ENCODE measurements at regions not wholly inside any gene's neighbourhood (a gene's known extent, or its start where the extent isn't known, plus 50 kb on each side); places are given as distances from the start of the nearest gene placed in this dataset.

DNA sequence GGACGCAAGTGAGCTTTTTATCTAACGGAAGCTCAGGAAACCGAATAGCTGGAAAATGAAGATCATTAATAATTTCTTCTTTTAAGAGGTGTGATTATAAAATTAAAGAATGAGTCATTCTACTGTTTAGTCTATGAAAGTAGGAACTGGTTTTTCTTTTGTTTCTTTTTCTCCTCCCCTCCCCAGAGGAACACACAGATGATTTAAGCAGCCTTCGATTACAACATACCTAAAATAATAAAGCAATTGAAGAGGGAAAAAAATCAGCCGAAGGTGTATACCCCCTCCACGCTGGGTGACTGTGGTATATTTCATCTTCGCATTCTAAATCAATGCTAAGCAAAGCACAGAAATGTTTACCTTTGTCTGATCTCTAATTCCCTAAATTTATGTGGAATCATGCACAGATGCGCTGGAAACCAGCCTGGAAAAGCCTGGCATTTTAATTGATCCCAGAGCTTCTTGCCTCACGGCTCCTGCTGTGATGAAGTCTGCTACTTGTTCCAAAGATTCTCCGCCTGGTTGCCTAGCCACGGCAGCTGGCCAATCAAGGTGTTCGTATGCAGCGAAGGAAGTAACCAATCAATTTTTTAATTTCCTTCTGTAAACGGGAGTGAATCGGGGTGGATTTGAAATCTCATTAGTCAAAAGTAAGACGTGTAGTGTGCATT is 133.9 kb downstream of the FANCF start:
- DNase-seq: peak; percentile 99

DNA sequence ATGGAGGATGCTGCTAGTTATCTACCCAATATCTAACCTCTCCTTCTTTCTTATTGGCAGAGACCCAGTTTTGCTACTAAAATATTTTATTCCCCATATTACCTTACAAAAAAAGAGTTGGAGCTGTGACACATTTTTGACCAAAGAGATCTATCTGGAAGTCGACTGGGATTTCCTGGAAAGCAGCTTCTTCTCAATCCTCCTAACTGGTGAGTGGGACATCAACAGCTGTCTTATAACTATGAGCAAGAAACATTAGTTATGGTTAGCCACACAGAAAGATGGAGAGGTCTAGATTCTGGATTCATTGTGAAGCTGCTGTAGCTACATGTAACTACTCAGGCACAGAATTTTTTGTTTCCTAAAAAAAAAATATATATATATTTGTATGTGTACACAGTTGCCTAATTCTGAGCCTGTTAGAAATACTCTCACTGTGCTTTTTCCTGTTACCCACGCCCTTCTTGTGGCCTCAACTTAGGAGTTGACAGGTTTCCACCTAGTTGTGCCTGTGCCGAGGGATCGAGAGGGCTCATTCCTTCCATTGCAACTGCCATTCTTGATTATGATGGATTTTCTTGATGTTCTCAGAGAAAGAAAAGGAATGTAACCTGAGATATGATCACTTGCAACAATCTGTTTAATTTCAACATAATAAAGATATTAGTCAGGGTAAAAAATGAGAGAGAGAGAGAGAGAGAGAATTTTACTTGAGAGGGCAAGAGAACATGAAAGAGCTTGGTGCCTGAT is 142.0 kb downstream of the SLC17A6 start:
- DNase-seq: peak; percentile 69

DNA sequence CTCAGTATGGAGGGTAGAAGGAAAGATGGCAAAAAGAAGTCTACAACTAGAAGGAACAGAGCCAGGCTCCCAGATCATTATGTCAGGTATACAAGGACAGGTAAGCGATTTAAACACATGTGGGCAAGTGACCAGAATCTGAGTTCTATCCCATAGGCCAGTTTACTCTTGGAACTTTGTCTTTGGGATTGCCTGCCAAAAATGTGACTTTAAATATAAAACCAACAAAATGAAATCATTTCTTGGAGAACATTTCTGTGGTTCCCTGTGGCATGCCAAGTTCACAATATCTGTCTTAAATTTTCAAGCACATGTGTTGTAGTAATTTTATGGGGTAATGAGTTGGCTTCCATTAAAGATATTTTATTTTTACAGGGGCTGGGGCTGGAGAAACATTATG is 141.0 kb downstream of the SLC17A6 start:
- DNase-seq: peak; percentile 86

DNA sequence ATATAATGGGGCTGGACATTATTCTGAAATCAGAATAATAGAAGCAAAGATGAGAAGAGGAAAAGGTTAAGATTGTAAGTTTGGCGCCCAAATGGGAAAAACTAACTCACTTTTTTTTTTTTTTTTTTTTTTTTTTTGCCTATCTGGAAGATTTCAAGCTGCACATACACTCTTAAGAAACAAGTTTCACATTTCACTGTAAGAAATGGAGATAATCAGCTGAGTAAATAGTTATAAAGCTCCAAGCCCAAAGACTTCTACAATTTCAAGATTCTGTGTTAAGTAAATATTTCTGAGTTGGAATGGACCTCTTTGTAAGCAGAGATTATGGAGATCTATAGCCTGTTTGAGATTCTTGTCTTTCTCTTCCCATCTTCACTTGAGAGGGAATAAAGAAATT is 140.0 kb downstream of the SLC17A6 start:
- no peak for DNase-seq

DNA sequence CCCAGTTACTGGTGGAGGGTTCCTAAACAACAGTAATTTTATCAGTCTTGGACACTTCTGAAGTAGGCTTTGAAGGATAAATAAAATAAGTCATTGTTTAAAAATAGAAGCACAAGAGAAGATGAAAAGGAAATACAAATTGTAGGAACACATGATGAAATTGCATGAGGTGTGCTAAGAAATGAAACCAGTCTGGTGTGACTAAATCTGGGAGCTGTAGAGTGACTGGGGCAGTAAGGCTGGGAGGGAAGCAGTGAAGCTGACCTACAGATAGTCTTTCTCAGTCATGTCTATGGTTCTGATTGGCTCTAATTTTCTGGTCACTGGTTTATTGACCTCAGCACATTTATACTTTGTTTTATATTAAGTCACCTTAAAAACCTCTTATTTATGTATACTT is 139.1 kb downstream of the SLC17A6 start:
- DNase-seq: peak; percentile 31

DNA sequence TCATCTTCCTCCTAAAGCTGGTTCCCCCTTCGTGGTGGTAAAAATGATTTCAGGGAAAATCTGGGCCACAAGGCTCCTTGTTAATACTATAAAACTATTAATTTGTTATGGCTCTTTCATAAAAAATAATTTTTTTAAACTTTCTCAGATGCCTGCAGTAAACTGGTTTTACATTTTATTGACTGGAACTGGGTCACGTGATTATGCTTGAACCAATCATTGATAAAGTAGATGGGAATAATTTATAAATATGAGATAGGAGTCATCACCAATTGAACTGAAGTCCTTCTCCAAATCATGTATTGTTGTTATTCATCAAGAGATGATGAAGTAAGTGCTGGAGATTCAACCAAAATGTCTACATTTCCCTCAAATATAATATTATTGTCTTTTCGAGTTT is 138.4 kb downstream of the SLC17A6 start:
- DNase-seq: no peak

DNA sequence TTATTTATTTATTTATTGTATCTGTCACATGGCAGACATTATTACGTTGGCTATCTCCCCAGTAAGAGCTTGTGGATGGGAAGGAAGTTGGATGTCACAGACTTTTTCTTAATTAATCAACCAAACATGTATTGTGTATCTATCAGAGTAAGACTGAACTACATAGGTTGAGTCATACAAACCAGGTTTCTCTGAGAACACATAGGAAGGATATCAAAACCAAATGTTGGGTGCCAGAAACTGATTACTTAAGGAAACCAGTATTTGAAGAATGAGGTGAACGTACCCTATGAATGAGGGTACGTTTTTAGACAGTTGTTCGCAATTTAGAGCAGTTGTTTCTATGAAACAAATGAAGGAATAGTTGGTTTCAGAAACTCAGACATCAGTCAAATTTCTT is 136.4 kb downstream of the SLC17A6 start:
- peak; percentile 77 for DNase-seq

DNA sequence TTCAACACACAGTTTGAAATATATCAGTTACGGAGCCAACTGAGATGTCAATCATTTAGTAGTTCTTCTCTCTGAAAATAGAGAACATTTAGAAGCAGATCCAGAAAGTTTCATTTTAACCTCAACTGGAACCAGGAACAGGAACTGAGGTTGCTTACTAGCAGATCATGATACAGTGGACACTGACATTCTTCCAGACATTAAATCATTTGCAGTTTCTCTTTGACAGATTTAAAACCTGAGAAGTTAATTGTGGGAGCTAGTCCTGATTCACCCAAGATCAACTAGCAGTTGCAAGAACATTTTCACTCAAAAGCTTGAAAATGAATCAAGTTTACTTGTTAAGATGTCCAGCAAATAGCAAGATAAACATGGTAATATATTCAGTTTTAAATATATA is 135.4 kb downstream of the SLC17A6 start:
- no peak for DNase-seq

DNA sequence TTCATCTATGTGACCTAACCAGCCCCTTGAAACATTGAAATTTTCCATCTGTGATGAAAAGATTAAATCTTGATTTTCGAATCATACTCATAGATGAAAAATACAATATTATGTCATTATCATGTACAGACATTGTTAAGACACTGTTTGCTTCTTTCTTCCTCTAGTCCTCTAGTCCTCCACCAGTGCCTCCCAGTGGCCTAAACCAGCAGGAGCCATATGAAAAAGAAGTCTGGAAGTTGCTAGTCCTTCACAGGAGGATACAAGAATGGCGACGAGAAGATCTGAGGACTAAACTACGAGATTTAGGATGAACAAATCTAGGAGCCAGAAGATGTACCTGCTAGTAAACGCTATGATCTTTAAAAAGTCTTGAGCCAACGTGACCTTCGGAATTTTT is 134.1 kb downstream of the SLC17A6 start:
- no peak for DNase-seq

DNA sequence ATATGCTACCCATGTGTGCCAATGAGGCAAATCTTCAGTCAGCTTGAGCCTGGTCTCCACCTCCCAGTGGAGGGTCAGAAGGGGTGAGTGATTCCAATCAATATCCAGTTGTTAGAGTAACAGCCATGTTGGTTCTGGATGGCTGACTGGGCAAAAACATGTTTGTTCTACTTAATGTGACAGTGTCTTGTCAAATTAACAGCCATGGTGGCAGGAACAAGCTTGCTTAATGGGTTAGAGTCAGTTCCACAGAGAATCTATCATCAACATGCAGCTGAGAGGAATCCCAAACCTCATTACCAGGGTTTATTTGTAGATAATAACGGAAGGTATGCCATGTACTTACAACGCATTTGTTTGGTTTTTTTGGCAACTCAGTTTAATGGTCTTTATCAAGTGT is 133.2 kb downstream of the SLC17A6 start:
- DNase-seq: no peak

DNA sequence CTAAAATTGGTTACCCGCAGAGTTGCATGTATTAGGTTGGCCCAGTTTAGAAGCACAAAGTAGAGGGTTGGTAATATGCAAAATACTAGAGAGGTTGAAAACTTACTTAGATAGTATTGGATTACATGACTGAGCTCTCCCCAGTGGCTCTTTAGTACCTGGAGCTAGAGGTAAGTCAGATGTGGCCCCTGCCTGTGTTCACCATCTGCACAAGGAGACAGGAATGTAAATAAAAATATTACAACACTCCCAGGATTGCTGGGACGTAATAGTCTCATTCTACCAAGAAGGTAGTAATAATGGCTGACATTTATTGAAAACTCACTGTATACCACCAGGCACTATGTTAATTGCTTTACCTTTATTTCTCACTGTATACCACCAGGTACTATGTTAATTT is 129.6 kb downstream of the SLC17A6 start:
- DNase-seq: no peak

DNA sequence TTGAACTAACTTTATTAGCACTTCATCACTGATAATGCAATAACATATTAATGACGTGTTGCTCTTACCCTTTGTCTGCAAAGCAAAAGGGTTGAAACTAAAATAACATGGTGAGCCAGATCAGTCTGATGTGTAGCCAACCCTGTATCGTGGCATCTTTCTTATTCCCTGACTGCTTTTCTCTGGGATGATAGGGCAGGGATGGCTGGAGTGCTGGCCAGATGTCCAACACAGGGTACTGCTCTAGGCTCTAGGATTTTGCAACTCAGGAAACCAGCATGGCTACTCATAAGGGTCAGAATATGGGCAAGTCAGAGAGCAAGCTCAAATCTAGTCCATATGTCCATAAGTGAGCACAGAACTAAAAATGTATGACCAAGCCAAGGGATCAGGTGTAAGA is 129.1 kb downstream of the SLC17A6 start:
- peak; percentile 38 for DNase-seq

DNA sequence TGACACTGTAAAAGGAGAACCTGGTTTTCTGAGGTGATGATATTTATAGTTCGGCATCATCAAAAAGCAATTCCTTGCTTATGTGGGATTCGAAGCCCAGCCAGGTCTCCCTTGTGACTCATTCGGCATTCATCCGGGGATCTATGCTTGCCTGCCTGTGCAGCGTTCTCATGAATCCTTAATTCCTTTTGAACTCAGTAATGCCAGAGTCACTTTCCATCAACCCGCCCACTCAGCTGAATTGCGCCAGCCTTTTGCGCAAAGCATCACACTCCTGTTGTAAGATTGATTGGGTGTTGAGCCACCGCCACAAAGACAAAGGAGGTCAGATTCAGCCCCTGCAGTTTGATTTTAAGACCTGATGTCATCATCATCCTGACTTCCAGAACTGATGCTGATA is 128.6 kb downstream of the SLC17A6 start:
- peak; percentile 98 for DNase-seq

DNA sequence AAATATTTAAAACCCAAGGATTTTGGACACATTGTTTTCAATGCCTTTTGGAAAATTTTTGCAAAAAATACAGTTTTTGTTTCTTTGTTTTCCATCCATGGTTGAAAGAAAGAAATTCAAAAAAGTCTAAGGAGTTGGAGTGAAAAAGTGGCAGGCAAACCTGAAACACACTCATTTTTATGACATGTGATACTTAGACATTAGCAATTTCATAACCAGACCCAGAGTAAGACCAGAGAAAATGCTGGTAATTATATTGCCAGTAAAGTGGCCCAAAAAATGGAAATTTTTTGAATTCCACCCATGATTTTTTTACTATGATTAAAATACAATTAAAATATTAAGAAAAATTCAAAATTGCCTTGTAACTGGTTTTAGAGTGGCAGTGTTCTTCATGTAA is 128.2 kb downstream of the SLC17A6 start:
- no peak for DNase-seq

DNA sequence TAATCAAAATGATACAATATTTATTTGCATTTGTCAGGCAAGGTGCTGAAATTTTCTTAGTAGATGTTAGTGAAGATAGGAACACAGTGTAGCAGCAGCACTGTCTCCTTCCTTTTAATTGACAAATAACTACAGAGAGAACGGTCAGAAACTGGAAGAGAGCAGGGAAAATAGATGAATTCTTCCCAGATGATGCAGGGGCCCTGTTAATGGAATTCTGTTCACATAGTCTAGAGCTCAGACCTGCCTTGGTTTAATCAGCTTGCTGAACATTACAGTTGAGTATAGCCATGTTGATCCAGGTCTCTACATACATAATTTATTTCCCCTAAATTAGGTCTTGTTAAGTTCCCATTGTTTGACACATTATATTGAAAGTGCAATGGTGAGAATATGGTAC is 127.4 kb downstream of the SLC17A6 start:
- DNase-seq: peak; percentile 38

DNA sequence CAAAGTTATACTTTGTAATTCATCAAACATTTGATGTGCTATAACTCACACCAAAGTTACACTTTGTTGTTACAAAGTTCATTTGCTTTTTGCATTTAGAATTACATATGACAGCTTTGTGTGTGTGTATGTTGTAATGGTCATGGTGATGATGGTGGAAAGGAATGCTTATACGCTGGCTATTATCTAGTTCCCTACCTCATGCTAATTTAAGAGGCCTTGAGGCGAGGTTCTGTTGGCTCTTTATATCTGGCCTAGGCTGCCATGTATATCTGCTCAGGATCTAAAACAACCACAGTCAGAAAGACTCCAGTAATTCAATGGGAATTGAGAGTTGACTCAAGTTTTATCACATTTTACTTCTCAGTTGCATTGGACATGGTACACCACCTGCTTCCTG is 123.4 kb downstream of the SLC17A6 start:
- peak; percentile 34 for DNase-seq

DNA sequence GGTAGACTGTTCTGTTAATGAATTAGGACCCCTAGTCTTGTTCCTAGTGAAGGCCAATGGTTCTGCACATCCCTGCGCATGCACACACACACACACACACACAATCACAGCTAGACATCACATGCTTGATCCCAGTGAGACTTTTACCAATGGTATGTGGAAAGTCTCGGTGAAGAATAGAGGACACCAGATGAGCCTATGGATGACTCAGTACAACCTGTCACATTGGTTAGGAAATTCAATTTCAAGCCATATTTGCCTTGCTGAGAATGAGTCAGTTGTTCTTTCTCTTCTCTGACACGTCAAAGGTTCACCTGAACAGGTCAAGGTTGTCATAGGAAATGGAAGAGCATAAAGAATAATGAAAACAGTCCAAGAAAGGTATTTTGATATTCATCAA is 122.0 kb downstream of the SLC17A6 start:
- DNase-seq: no peak

DNA sequence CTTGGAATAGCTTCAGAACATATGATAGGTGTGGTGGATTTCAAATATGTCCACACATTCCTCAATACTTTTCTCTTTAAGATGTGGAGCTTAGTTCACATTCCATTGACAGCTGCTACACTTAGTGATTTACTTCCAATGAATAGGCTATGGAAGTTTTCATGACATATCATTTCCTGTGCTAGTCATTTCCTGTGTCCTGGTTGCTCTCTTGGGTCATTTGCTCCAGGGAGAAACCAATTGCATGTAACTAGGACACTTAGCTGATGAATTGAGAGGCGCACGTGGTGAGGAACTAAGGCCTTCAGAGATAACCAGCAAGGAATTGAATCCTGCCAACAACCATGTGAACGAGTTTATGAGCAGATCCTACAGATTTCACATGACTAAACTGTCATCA is 120.9 kb downstream of the SLC17A6 start:
- peak; percentile 96 for DNase-seq

DNA sequence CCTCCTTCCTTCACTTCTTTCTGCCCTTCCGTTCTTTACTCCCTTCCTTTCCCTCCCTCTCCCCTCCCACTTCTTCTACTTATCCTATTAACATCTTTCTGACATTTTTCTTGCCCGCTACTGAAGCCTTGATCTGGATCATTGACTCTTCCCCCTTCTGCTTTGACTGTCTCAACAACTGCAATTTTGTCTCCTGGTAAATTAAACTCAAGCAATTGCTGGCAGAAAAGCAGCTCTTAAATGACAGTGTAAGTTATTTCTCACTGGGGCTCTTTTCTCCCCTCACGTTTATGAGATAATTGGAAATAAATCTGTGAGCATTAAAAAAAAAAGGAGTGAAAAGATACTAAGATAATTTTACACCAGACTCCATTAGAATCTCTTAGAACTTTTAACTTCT is 120.0 kb downstream of the SLC17A6 start:
- no peak for DNase-seq

DNA sequence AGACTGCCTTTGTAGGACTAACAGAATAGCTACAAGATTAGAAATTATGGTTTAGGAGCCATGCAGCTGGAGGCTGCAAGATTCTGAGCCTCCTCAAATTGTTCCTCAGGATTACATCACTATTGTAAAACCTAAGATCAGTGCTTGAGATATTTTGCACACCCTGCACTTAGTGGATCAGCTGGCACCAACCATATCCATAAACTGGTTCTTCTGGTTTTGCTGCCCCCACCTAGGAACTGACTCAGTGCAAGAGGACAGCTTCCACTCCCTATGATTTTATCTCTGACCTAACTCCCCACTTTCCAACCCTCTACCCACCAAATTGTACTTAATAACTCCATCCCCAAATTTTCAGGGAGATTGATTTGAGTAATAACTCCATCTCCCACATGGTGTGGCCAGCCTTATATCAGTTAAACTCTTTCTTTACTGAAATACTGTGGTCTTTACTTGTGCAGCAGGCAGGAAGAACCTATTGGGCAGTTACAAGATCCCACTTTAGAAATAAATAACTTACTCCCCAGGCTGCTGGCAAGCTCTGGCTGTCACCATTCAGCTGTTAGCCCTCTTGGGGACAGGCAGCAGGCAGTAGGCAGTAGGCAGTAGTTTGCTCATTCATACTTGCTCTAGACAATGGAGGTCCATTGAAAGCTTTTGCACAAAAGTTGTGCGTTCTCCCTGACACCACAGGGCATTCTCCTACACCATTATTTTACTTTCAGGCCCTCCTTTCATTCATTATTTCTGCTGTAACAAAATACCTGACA is 119.0 kb downstream of the SLC17A6 start:
- no peak for DNase-seq

DNA sequence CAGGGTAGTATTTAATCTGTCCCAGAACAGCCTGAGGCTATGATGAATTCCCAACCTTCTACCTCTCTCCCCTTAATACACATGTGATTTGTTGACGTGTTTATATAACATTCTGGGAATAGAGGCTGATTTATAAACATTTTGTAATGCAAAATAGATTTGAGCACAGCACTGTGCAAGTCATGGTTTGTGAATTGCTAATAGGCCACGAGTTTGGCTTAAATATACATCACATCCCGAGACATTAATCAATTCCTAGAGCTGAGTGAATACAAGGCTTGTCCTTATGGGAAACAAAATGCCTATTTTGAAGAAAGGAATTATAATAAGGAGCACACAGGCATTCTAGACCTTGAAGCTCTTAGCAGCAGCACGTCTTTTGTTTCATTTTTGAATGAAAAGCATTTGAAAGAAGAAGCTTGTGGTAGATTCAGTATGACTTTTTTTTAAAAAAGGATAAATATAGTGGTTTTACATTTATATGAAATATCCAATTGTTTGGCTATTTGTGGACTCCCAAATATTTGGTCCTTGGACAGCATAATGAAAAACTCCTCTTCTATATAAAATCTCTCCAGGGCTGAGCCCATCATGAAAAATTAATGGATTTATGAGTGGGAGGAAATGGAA is 116.4 kb downstream of the SLC17A6 start:
- peak; percentile 76 for DNase-seq

DNA sequence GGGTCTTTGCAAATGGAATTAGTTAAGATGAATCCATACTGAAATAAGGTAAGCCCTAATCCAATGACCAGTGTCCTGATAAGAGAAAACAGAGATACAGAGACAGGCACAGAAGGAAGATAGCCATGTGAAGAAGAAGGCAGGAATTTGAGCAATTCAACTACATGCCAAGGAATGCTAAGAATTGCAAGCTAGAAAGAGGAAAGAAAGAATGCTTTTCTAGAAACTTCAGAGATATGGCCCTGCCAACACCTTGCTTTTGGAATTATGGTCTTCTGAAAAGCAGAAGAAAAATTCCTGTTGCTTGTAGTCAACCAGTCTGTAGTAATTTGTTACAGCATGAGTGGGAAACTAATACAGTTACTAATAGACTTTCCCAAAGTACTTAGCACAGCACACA is 111.3 kb downstream of the SLC17A6 start:
- DNase-seq: peak; percentile 79

DNA sequence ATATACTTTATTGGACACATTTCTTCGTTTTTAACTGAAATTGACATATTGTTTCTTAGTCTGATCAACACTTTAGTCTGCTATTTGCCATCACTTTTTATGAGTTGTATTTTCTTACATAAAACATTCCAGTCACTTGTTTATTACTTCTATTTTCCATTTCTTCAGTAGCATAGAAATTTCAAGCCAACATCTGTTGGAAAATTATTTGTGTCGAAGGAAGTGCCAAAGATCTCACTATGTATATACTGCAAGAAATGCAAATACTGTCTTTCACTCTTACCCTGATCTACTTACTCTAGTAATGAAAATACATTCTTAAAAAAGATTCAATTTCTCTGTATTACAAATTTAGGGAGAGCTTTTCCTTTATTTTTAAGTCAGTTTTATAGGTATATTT is 105.9 kb downstream of the SLC17A6 start:
- DNase-seq: no peak

DNA sequence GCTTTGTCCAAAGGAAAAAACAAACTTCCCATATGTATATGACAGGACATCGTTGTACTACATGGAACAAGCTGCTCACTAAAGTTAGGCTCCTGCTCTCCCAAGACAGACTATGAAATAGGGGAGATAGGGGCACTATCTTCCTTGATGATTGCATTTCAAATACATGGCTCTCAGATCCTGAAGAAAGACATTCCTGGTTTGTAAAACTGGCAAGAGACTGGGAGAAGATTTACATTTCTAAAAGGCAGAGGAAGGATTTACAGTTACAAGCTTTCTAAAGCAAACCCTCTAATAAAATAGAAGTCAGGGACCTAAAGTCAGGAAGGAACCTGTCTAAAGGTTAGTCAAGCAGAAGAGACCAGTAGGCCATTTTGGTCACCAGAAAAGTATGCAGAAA is 103.7 kb downstream of the SLC17A6 start:
- no peak for DNase-seq
